IMR-90 (cell line): ENCODE measurements at regions not wholly inside any gene's neighbourhood (a gene's known extent, or its start where the extent isn't known, plus 50 kb on each side); places are given as distances from the start of the nearest gene placed in this dataset.

Experiments used
- ATAC-seq: fragments of 200-7000 bp; cut with Tn5 transposase; 2 replicates; pipeline ENCODE4 v1.9.1; 2020; ENCODE audit warnings: low read depth, mild to moderate bottlenecking, moderate library complexity
- BruUV-seq: library from RNA; stranded (reverse); fragments of 400-500 nt; replicated peaks from 2 replicates; lab custom pipeline; 2021; lab: Mats Ljungman, UMichigan
- CTCF ChIA-PET: fragments of 300-600 bp; formaldehyde crosslinking; extraction: SDS; loops from one replicate; lab custom pipeline; 2021; ENCODE audit warnings: antibody characterized with exemption; lab: Yijun Ruan, JAX
- POLR2A ChIA-PET: fragments of 300-600 bp; sonication (Branson Sonifier 250); formaldehyde crosslinking; loops from one replicate; lab custom pipeline; 2022; ENCODE audit warnings: antibody characterized with exemption; ENCODE audit not compliant: unreplicated experiment; lab: Charles Lee
- DNase-seq: peaks from one replicate; pipeline ENCODE4 v3.0.0; 2013
- H2AFZ ChIP-seq: replicated peaks from 2 replicates; pipeline ENCODE3; 2013; ENCODE audit warnings: low read length, mild to moderate bottlenecking; ENCODE audit not compliant: poor library complexity
- H2AK5ac ChIP-seq: 2 replicates; pipeline ENCODE4 v1.6.1; 2013; ENCODE audit warnings: low read depth, low read length, inconsistent platforms
- H2AK9ac ChIP-seq: replicated peaks from 2 replicates; pipeline ENCODE3; 2013; ENCODE audit warnings: mild to moderate bottlenecking, low read depth, low read length, moderate library complexity; ENCODE audit not compliant: poor library complexity
- H2BK120ac ChIP-seq: 2 replicates; pipeline ENCODE4 v1.6.1; 2013; ENCODE audit warnings: low read depth, low read length, inconsistent platforms
- H2BK15ac ChIP-seq: 3 replicates; pipeline ENCODE4 v1.6.1; 2013; ENCODE audit warnings: low read depth, low read length, inconsistent platforms
- H2BK20ac ChIP-seq: 2 replicates; pipeline ENCODE4 v1.6.1; 2013; ENCODE audit warnings: low read depth, mild to moderate bottlenecking, inconsistent platforms, low read length, moderate library complexity
- H2BK5ac ChIP-seq: 2 replicates; pipeline ENCODE4 v1.6.1; 2013; ENCODE audit warnings: mild to moderate bottlenecking, low read depth, low read length, inconsistent platforms; ENCODE audit not compliant: poor library complexity, severe bottlenecking
- H3K14ac ChIP-seq: replicated peaks from 2 replicates; pipeline ENCODE4 v1.6.1; 2013; ENCODE audit warnings: low read depth, low read length, inconsistent platforms
- H3K18ac ChIP-seq: 2 replicates; pipeline ENCODE4 v1.6.1; 2013; ENCODE audit warnings: low read depth, low read length, control low read depth
- H3K23ac ChIP-seq: 2 replicates; pipeline ENCODE4 v1.6.1; 2013; ENCODE audit warnings: low read depth, low read length, inconsistent platforms
- H3K27ac ChIP-seq: 2 replicates; pipeline ENCODE4 v1.5.1; 2013; ENCODE audit warnings: mild to moderate bottlenecking, control low read depth, low read length; ENCODE audit not compliant: insufficient read depth
- H3K27me3 ChIP-seq: 2 replicates; pipeline ENCODE4 v1.6.1; 2013; ENCODE audit warnings: low read length; ENCODE audit not compliant: control insufficient read depth, insufficient read depth
- H3K36me3 ChIP-seq: 2 replicates; pipeline ENCODE4 v1.6.1; 2013; ENCODE audit warnings: low read length, mixed read lengths; ENCODE audit not compliant: control insufficient read depth, insufficient read depth
- H3K4ac ChIP-seq: 2 replicates; pipeline ENCODE4 v1.6.1; 2013; ENCODE audit warnings: low read depth, low read length, inconsistent platforms
- H3K4me1 ChIP-seq: 2 replicates; pipeline ENCODE4 v1.6.1; 2013; ENCODE audit warnings: low read length, mixed read lengths; ENCODE audit not compliant: control insufficient read depth, insufficient read depth
- H3K4me2 ChIP-seq: 2 replicates; pipeline ENCODE4 v1.6.1; 2013; ENCODE audit warnings: low read depth, mild to moderate bottlenecking, control low read depth, low read length, moderate library complexity
- H3K4me3 ChIP-seq: 2 replicates; pipeline ENCODE4 v1.5.1; 2013; ENCODE audit warnings: low read depth, mild to moderate bottlenecking, control low read depth, low read length, moderate library complexity; ENCODE audit not compliant: insufficient read depth
- H3K56ac ChIP-seq: 2 replicates; pipeline ENCODE4 v1.6.1; 2013; ENCODE audit warnings: low read length, inconsistent platforms; ENCODE audit not compliant: insufficient read depth; ENCODE audit errors: extremely low read depth
- H3K79me1 ChIP-seq, 2 experiments: 2 replicates each; pipeline ENCODE4 v1.6.1; 2013; ENCODE audit warnings: low read length in 2 of 2, inconsistent platforms in 1 of 2, low read depth in 1 of 2
- H3K9ac ChIP-seq: 2 replicates; pipeline ENCODE4 v1.6.1; 2013; ENCODE audit warnings: low read depth, low read length, control low read depth
- H3K9me1 ChIP-seq: 2 replicates; pipeline ENCODE4 v1.6.1; 2013; ENCODE audit warnings: low read length, inconsistent platforms; ENCODE audit not compliant: insufficient read depth
- H3K9me3 ChIP-seq: 2 replicates; pipeline ENCODE4 v1.6.1; 2013; ENCODE audit warnings: low read length; ENCODE audit not compliant: control insufficient read depth, insufficient read depth
- H4K20me1 ChIP-seq: 2 replicates; pipeline ENCODE4 v1.6.1; 2013; ENCODE audit warnings: low read length, inconsistent platforms; ENCODE audit not compliant: insufficient read depth
- H4K5ac ChIP-seq: 2 replicates; pipeline ENCODE4 v1.6.1; 2013; ENCODE audit warnings: mild to moderate bottlenecking, low read depth, low read length, control low read depth
- H4K8ac ChIP-seq, 2 experiments: 2 replicates each; pipeline ENCODE4 v1.6.1; 2013; ENCODE audit warnings: low read depth in 2 of 2, low read length in 2 of 2, control low read depth in 1 of 2, inconsistent platforms in 1 of 2
- H4K91ac ChIP-seq: 2 replicates; pipeline ENCODE4 v1.6.1; 2013; ENCODE audit warnings: low read depth, low read length, inconsistent platforms; ENCODE audit not compliant: insufficient read depth
- BHLHE40 ChIP-seq: fragments of 150-350 bp; IDR thresholded peaks from 2 replicates; pipeline ENCODE4 v1.6.1; 2016; ENCODE audit warnings: mild to moderate bottlenecking, low read depth, low read length
- CHD1 ChIP-seq: IDR thresholded peaks from 2 replicates; pipeline ENCODE4 v1.6.1; 2012; ENCODE audit warnings: low read depth, low read length, improper control_type of control experiment
- FOS ChIP-seq: fragments of 150-350 bp; IDR thresholded peaks from 2 replicates; pipeline ENCODE4 v1.6.1; 2016; ENCODE audit warnings: low read depth, low read length
- MXI1 ChIP-seq: IDR thresholded peaks from 2 replicates; pipeline ENCODE4 v1.6.1; 2012; ENCODE audit warnings: low read depth, mild to moderate bottlenecking, low read length, moderate library complexity, borderline replicate concordance
- RAD21 ChIP-seq: IDR thresholded peaks from 2 replicates; pipeline ENCODE4 v1.6.1; 2012; ENCODE audit warnings: low read length, improper control_type of control experiment
- RCOR1 ChIP-seq: IDR thresholded peaks from 2 replicates; pipeline ENCODE4 v1.6.1; 2012; ENCODE audit warnings: mild to moderate bottlenecking, low read length, improper control_type of control experiment; ENCODE audit not compliant: insufficient replicate concordance
- RFX5 ChIP-seq: IDR thresholded peaks from 2 replicates; pipeline ENCODE4 v1.8.0; 2012; ENCODE audit warnings: low read depth, mild to moderate bottlenecking, low read length, moderate library complexity
- SMC3 ChIP-seq: fragments of 150-350 bp; IDR thresholded peaks from 2 replicates; pipeline ENCODE4 v1.6.1; 2016; ENCODE audit warnings: low read depth, mild to moderate bottlenecking, antibody characterized with exemption, low read length, moderate library complexity
- USF2 ChIP-seq: fragments of 150-350 bp; IDR thresholded peaks from 2 replicates; pipeline ENCODE4 v1.6.1; 2017; ENCODE audit warnings: mild to moderate bottlenecking, antibody characterized with exemption, low read length, low read depth
- WGBS, 2 experiments: methylation state at CpG; one replicate each; pipeline versions ENCODE4 v1.1.5 to v1.1.7; 2013; ENCODE audit warnings: missing lambda C conversion rate in 2 of 2; ENCODE audit not compliant: insufficient read length in 1 of 2; ENCODE audit errors: extremely low coverage in 2 of 2; 5-methylcytosine and 5-hydroxymethylcytosine counted together
- dilution Hi-C: fragments of 300-500 bp; cut with HindIII; formaldehyde crosslinking; loops from one replicate; pipeline ENCODE4 v1.14.3; 2018; ENCODE audit warnings: low sequenced_read_pairs; ENCODE audit not compliant: unreplicated experiment
- in situ Hi-C: fragments of 300-500 bp; cut with MboI; formaldehyde crosslinking; loops from 3 replicates; pipeline ENCODE4 v1.14.3; 2019; ENCODE audit warnings: low sequenced_read_pairs, inconsistent platforms, mixed read lengths
- intact Hi-C: fragments of 100-400 bp; cut with micrococcal nuclease; formaldehyde crosslinking; loops from 2 replicates; pipeline ENCODE4 v1.10.0; 2022
- TF ChIP-seq, protein P1 (sequence below): fragments of 150-350 bp; IDR thresholded peaks from 2 replicates; pipeline ENCODE4 v1.6.1; 2016; ENCODE audit warnings: low read depth, mild to moderate bottlenecking, low read length, moderate library complexity, borderline replicate concordance

GRCh38 chr3:178078953-178079352 lies 457.3 kb upstream of the KCNMB2 start:
- no peak for TF ChIP-seq MXI1
- no peak for TF ChIP-seq BHLHE40
- no peak for TF ChIP-seq RCOR1
- no peak for TF ChIP-seq RAD21
- TF ChIP-seq, protein P1, sequence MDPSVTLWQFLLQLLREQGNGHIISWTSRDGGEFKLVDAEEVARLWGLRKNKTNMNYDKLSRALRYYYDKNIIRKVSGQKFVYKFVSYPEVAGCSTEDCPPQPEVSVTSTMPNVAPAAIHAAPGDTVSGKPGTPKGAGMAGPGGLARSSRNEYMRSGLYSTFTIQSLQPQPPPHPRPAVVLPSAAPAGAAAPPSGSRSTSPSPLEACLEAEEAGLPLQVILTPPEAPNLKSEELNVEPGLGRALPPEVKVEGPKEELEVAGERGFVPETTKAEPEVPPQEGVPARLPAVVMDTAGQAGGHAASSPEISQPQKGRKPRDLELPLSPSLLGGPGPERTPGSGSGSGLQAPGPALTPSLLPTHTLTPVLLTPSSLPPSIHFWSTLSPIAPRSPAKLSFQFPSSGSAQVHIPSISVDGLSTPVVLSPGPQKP, result no peak
- TF ChIP-seq SMC3, result no peak
- TF ChIP-seq USF2, result no peak
- TF ChIP-seq CHD1, result no peak
- no peak for TF ChIP-seq FOS
- TF ChIP-seq RFX5, result no peak
- H3K56ac ChIP-seq, result no peak overlapping the region
- H2BK120ac ChIP-seq, result no peak overlapping the region
- CTCF ChIA-PET, result interaction anchor here (0.6 kb wide), 1 partner anchor 222 kb away, joined by 3 read pairs; no protein-coding TSS in a partner anchor
- POLR2A ChIA-PET, result no interaction called here
- H3K36me3 ChIP-seq, result no peaks in the 10 kb centered on the region
- no peak overlapping the region; the same call in 2 of the 3 replicates for H2BK15ac ChIP-seq
- no peak overlapping the region for H3K27ac ChIP-seq
- H3K23ac ChIP-seq, result no peak overlapping the region
- no peaks in the 10 kb centered on the region for H3K27me3 ChIP-seq
- dilution Hi-C loops, result no loop called here
- H3K4me1 ChIP-seq, result peaks cover 5% of the 10 kb centered on the region
- H2AK5ac ChIP-seq, result no peak overlapping the region
- no peak overlapping the region for H2AFZ ChIP-seq
- no peaks in the 10 kb centered on the region for H4K20me1 ChIP-seq
- no peak overlapping the region for H4K91ac ChIP-seq
- no TSS peak for BruUV-seq
- DNase-seq, result peak; percentile 49
- peak overlapping the region; percentile 52 for H2BK5ac ChIP-seq
- H4K8ac ChIP-seq, result 0 out of 4 replicates have a peak overlapping the region, but pooled peaks of 1 of the 2 experiments have one; percentile 8
- no peaks in the 10 kb centered on the region for H3K79me1 ChIP-seq
- H2BK20ac ChIP-seq, result 0 out of 2 replicates have a peak overlapping the region, but pooled peaks have one; percentile 11
- H3K4me2 ChIP-seq, result no peak overlapping the region
- no peak overlapping the region for H3K4me3 ChIP-seq
- in situ Hi-C loops, result no loop called here
- peaks cover 2% of the 10 kb centered on the region; the same call in 1 of the 2 replicates for H3K9me1 ChIP-seq
- no peak overlapping the region for H2AK9ac ChIP-seq
- peak overlapping the region; percentile 11; the same call in 1 of the 2 replicates for H3K18ac ChIP-seq
- intact Hi-C loops, result no loop called here
- no CpG with 5 or more reads among the region's 1 CpG for WGBS, 2 experiments
- H3K4ac ChIP-seq, result no peak overlapping the region
- no peak overlapping the region for H3K14ac ChIP-seq
- peak overlapping the region; percentile 18; the same call in 1 of the 2 replicates for H4K5ac ChIP-seq
- ATAC-seq, result peak; percentile 61
- H3K9ac ChIP-seq, result no peak overlapping the region
- H3K9me3 ChIP-seq, result no peaks in the 10 kb centered on the region
